CD8-positive, alpha-beta memory T cell (primary cell): ENCODE measurements at regions not wholly inside any gene's neighbourhood (a gene's known extent, or its start where the extent isn't known, plus 50 kb on each side); places are given as distances from the start of the nearest gene placed in this dataset.

ENCODE experiments used
- CTCF ChIA-PET: fragments of 350-600 bp; sonication (Branson Sonifier 250); formaldehyde crosslinking; loops from one replicate; lab custom pipeline; 2021; ENCODE audit warnings: antibody characterized with exemption; lab: Charles Lee
- POLR2A ChIA-PET: fragments of 350-600 bp; sonication (Branson Sonifier 250); formaldehyde crosslinking; loops from one replicate; lab custom pipeline; 2021; ENCODE audit warnings: antibody characterized with exemption; lab: Charles Lee
- DNase-seq, 5 donors: peaks; one replicate each; pipeline versions ENCODE4 v3.0.0 to v3.0.0-alpha.2; 2020 to 2022; ENCODE audit warnings: mixed read lengths in 1 of 5
- H3K27ac ChIP-seq: one replicate; pipeline ENCODE4 v1.7.0; 2013; ENCODE audit warnings: low read depth, mild to moderate bottlenecking, low read length, moderate library complexity
- H3K27me3 ChIP-seq: 2 replicates; pipeline ENCODE4 v1.7.0; 2013; ENCODE audit warnings: low read length, mild to moderate bottlenecking; ENCODE audit not compliant: insufficient read depth, poor library complexity, severe bottlenecking
- H3K36me3 ChIP-seq: 2 replicates; pipeline ENCODE4 v1.7.0; 2013; ENCODE audit warnings: mild to moderate bottlenecking, low read length, moderate library complexity; ENCODE audit not compliant: insufficient read depth
- H3K4me1 ChIP-seq: 2 replicates; pipeline ENCODE4 v1.7.0; 2013; ENCODE audit warnings: mild to moderate bottlenecking, low read length, moderate library complexity; ENCODE audit not compliant: insufficient read depth
- H3K4me3 ChIP-seq: 2 replicates; pipeline ENCODE4 v1.7.0; 2013; ENCODE audit warnings: mild to moderate bottlenecking, low read length
- H3K9me3 ChIP-seq: 2 replicates; pipeline ENCODE4 v1.7.0; 2013; ENCODE audit warnings: mild to moderate bottlenecking, low read length
- H3K27ac Mint-ChIP-seq, 8 donors: one replicate each; pipeline ENCODE4 v1.8.0; 2020 to 2021; ENCODE audit warnings: mixed read lengths in 8 of 8, mild to moderate bottlenecking in 6 of 8, inconsistent platforms in 3 of 8, moderate library complexity in 3 of 8
- H3K27me3 Mint-ChIP-seq, 2 donors: one replicate each; pipeline ENCODE4 v1.8.0; 2020 to 2021; ENCODE audit warnings: mixed read lengths in 2 of 2, mild to moderate bottlenecking in 1 of 2, moderate library complexity in 1 of 2
- H3K36me3 Mint-ChIP-seq, 3 donors: one replicate each; pipeline ENCODE4 v1.8.0; 2020 to 2021; ENCODE audit warnings: mixed read lengths in 3 of 3, inconsistent platforms in 1 of 3, mild to moderate bottlenecking in 1 of 3
- H3K4me1 Mint-ChIP-seq, 3 donors: one replicate each; pipeline ENCODE4 v1.8.0; 2020 to 2021; ENCODE audit warnings: mixed read lengths in 3 of 3, inconsistent platforms in 1 of 3, mild to moderate bottlenecking in 1 of 3
- H3K4me3 Mint-ChIP-seq, 7 donors: one replicate each; pipeline ENCODE4 v1.8.0; 2020 to 2021; ENCODE audit warnings: mixed read lengths in 7 of 7, mild to moderate bottlenecking in 6 of 7, moderate library complexity in 4 of 7, inconsistent platforms in 2 of 7
- H3K9me3 Mint-ChIP-seq, 5 donors: one replicate each; pipeline ENCODE4 v1.8.0; 2020 to 2022; ENCODE audit warnings: mixed read lengths in 5 of 5, mild to moderate bottlenecking in 3 of 5, moderate library complexity in 2 of 5, inconsistent platforms in 1 of 5

- no peak overlapping the region for H3K4me3 ChIP-seq
- CTCF ChIA-PET = no interaction called here
Measured at GRCh38 chr6:15922510-15923250, 206.2 kb upstream of the MYLIP start.

GRCh38 chr6:15921243-15921642 lies 207.6 kb upstream of the MYLIP start:
- H3K27me3 ChIP-seq = no peaks in the 10 kb centered on the region
- H3K4me1 Mint-ChIP-seq = no peaks in the 10 kb centered on the region
- H3K27ac Mint-ChIP-seq = no peak overlapping the region
- POLR2A ChIA-PET = no interaction called here
- H3K36me3 Mint-ChIP-seq = no peaks in the 10 kb centered on the region
- no peaks in the 10 kb centered on the region for H3K9me3 ChIP-seq
- H3K27me3 Mint-ChIP-seq = peaks cover 2 to 3% of the 10 kb centered on the region in 2 donors
- no peaks in the 10 kb centered on the region for H3K4me1 ChIP-seq
- H3K4me3 Mint-ChIP-seq = no peak overlapping the region
- CTCF ChIA-PET = no interaction called here
- H3K9me3 Mint-ChIP-seq = peaks cover 0 to 1% (median 0%) of the 10 kb centered on the region in 5 donors
- no peak overlapping the region for H3K4me3 ChIP-seq
- DNase-seq = no peak
- H3K27ac ChIP-seq = no peak overlapping the region
- H3K36me3 ChIP-seq = no peaks in the 10 kb centered on the region

More at GRCh38 chr6:15922510-15923250, 206.2 kb upstream of the MYLIP start:
- Histone ChIP-seq H3K36me3 (no peaks in the 10 kb centered on the region), H3K4me1 (no peaks in the 10 kb centered on the region), H3K9me3 (no peaks in the 10 kb centered on the region), H3K27me3 (no peaks in the 10 kb centered on the region), H3K27ac (no peak overlapping the region)
- peaks cover 5 to 10% of the 10 kb centered on the region in 2 donors for H3K27me3 Mint-ChIP-seq
- H3K36me3 Mint-ChIP-seq = peaks cover 0 to 2% (median 0%) of the 10 kb centered on the region in 3 donors
- no peak overlapping the region for H3K4me3 Mint-ChIP-seq
- no peak for DNase-seq
- no peak overlapping the region for H3K27ac Mint-ChIP-seq
- POLR2A ChIA-PET = no interaction called here
- H3K9me3 Mint-ChIP-seq = peaks cover 0 to 1% (median 0%) of the 10 kb centered on the region in 5 donors
- no peaks in the 10 kb centered on the region for H3K4me1 Mint-ChIP-seq

- H3K27ac Mint-ChIP-seq = peak overlapping the region in 2 of 8 donors; percentile 3 to 18
- no peak for DNase-seq
- no peaks in the 10 kb centered on the region for H3K9me3 ChIP-seq
- no peak overlapping the region for H3K27ac ChIP-seq
- H3K27me3 Mint-ChIP-seq = peaks cover 0 to 3% of the 10 kb centered on the region in 2 donors
- ChIA-PET POLR2A (no interaction called here), CTCF (no interaction called here)
- peaks cover 0 to 8% (median 3%) of the 10 kb centered on the region in 3 donors for H3K4me1 Mint-ChIP-seq
- H3K4me1 ChIP-seq = no peaks in the 10 kb centered on the region
- no peaks in the 10 kb centered on the region for H3K9me3 Mint-ChIP-seq
- H3K4me3 ChIP-seq = no peak overlapping the region
- H3K36me3 ChIP-seq = no peaks in the 10 kb centered on the region
- H3K4me3 Mint-ChIP-seq = no peak overlapping the region
- H3K27me3 ChIP-seq = no peaks in the 10 kb centered on the region
- no peaks in the 10 kb centered on the region for H3K36me3 Mint-ChIP-seq
Measured at GRCh38 chr6:15916581-15916980, 212.3 kb upstream of the MYLIP start.

GRCh38 chr6:15915508-15916178 lies 213.2 kb upstream of the MYLIP start:
- Mint-ChIP-seq H3K36me3 (no peaks in the 10 kb centered on the region), H3K27me3 (peaks cover 0 to 3% of the 10 kb centered on the region in 2 donors), H3K4me3 (no peak overlapping the region), H3K27ac (peak overlapping the region in 1 of 8 donors; percentile 7), H3K9me3 (no peaks in the 10 kb centered on the region), H3K4me1 (peaks cover 0 to 8% (median 3%) of the 10 kb centered on the region in 3 donors)
- POLR2A ChIA-PET = no interaction called here
- CTCF ChIA-PET = no interaction called here
- Histone ChIP-seq H3K9me3 (no peaks in the 10 kb centered on the region), H3K4me3 (no peak overlapping the region), H3K4me1 (no peaks in the 10 kb centered on the region), H3K27ac (no peak overlapping the region), H3K27me3 (no peaks in the 10 kb centered on the region), H3K36me3 (no peaks in the 10 kb centered on the region)
- no peak for DNase-seq

- ChIA-PET CTCF (no interaction called here), POLR2A (no interaction called here)
- Mint-ChIP-seq H3K4me3 (no peak overlapping the region), H3K27me3 (peaks cover 0 to 2% of the 10 kb centered on the region in 2 donors), H3K9me3 (no peaks in the 10 kb centered on the region), H3K27ac (no peak overlapping the region), H3K36me3 (no peaks in the 10 kb centered on the region), H3K4me1 (peaks cover 0 to 8% (median 3%) of the 10 kb centered on the region in 3 donors)
- no peaks in the 10 kb centered on the region for H3K36me3 ChIP-seq
- DNase-seq = no peak
- H3K4me3 ChIP-seq = no peak overlapping the region
- no peaks in the 10 kb centered on the region for H3K27me3 ChIP-seq
- no peak overlapping the region for H3K27ac ChIP-seq
- no peaks in the 10 kb centered on the region for H3K9me3 ChIP-seq
- H3K4me1 ChIP-seq = no peaks in the 10 kb centered on the region
Measured at GRCh38 chr6:15914553-15914952, 214.3 kb upstream of the MYLIP start.

- Mint-ChIP-seq H3K4me3 (no peak overlapping the region), H3K27me3 (peaks cover 0 to 1% of the 10 kb centered on the region in 2 donors), H3K27ac (peak overlapping the region in 1 of 8 donors; percentile 58), H3K36me3 (no peaks in the 10 kb centered on the region), H3K4me1 (peaks cover 0 to 8% (median 3%) of the 10 kb centered on the region in 3 donors), H3K9me3 (no peaks in the 10 kb centered on the region)
- DNase-seq = no peak
- no peaks in the 10 kb centered on the region for H3K36me3 ChIP-seq
- POLR2A ChIA-PET = no interaction called here
- no peaks in the 10 kb centered on the region for H3K4me1 ChIP-seq
- no peak overlapping the region for H3K4me3 ChIP-seq
- no peaks in the 10 kb centered on the region for H3K9me3 ChIP-seq
- no peaks in the 10 kb centered on the region for H3K27me3 ChIP-seq
- CTCF ChIA-PET = no interaction called here
- no peak overlapping the region for H3K27ac ChIP-seq
Measured at GRCh38 chr6:15913573-15913972, 215.3 kb upstream of the MYLIP start.

- H3K27me3 ChIP-seq = no peaks in the 10 kb centered on the region
- peak overlapping the region in 1 of 8 donors; percentile 58 for H3K27ac Mint-ChIP-seq
- H3K4me1 Mint-ChIP-seq = peaks cover 0 to 8% (median 3%) of the 10 kb centered on the region in 3 donors
- CTCF ChIA-PET = interaction anchor here (0.5 kb wide), 1 partner anchor 117 kb away, joined by 4 read pairs; no protein-coding TSS in a partner anchor
- H3K36me3 ChIP-seq = no peaks in the 10 kb centered on the region
- POLR2A ChIA-PET = no interaction called here
- H3K9me3 Mint-ChIP-seq = no peaks in the 10 kb centered on the region
- no peaks in the 10 kb centered on the region for H3K9me3 ChIP-seq
- no peak overlapping the region for H3K4me3 Mint-ChIP-seq
- no peak overlapping the region for H3K27ac ChIP-seq
- H3K27me3 Mint-ChIP-seq = peaks cover 0 to 1% of the 10 kb centered on the region in 2 donors
- no peak overlapping the region for H3K4me3 ChIP-seq
- H3K4me1 ChIP-seq = no peaks in the 10 kb centered on the region
- H3K36me3 Mint-ChIP-seq = no peaks in the 10 kb centered on the region
- DNase-seq = no peak
Measured at GRCh38 chr6:15912505-15913400, 216.1 kb upstream of the MYLIP start.
